ENCODE measurements at regions not wholly inside any gene's neighbourhood (a gene's known extent, or its start where the extent isn't known, plus 50 kb on each side); places are given as distances from the start of the nearest gene placed in this dataset.

DNA sequence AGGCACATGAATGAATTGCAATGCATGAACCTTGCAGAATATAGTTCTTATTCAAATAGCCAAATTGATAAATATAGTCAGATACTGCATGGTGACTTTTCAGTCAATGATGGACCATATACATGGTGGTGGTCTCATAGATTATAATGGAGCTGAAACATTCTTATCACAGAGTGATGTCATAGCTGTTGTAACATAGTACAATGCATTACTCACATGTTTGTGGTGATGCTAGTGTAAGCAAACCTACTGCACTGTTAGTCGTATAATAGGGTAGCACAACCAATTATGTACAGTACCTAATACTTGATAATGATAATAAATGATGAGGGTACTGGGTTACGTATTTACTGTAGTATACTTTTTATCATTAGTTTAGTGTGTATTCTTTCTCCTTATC lies 280.3 kb downstream of the BCAT1 start:
- TF ChIP-seq POLR2AphosphoS5 (IDR thresholded peaks at IDR 0.05) = no peak
- TF ChIP-seq, protein P1, sequence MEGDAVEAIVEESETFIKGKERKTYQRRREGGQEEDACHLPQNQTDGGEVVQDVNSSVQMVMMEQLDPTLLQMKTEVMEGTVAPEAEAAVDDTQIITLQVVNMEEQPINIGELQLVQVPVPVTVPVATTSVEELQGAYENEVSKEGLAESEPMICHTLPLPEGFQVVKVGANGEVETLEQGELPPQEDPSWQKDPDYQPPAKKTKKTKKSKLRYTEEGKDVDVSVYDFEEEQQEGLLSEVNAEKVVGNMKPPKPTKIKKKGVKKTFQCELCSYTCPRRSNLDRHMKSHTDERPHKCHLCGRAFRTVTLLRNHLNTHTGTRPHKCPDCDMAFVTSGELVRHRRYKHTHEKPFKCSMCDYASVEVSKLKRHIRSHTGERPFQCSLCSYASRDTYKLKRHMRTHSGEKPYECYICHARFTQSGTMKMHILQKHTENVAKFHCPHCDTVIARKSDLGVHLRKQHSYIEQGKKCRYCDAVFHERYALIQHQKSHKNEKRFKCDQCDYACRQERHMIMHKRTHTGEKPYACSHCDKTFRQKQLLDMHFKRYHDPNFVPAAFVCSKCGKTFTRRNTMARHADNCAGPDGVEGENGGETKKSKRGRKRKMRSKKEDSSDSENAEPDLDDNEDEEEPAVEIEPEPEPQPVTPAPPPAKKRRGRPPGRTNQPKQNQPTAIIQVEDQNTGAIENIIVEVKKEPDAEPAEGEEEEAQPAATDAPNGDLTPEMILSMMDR (IDR thresholded peaks at IDR 0.05) = no peak

Data from upper lobe of left lung (tissue), 4 donors.